ENCODE measurements at regions not wholly inside any gene's neighbourhood (a gene's known extent, or its start where the extent isn't known, plus 50 kb on each side); places are given as distances from the start of the nearest gene placed in this dataset.

- no peak for DNase-seq (ENCODE audit: extremely low read depth in 1 of 2, low read depth in 1 of 2)
Measured at GRCh38 chr11:80827781-80828180, 1387.0 kb upstream of the TENM4 start.

- no peak for DNase-seq (ENCODE audit: extremely low read depth in 1 of 2, low read depth in 1 of 2)
Measured at GRCh38 chr11:80826808-80827207, 1386.0 kb upstream of the TENM4 start.

- no peak for DNase-seq (ENCODE audit: extremely low read depth in 1 of 2, low read depth in 1 of 2)
Measured at GRCh38 chr11:80822308-80822707, 1381.5 kb upstream of the TENM4 start.

- DNase-seq (ENCODE audit: extremely low read depth in 1 of 2, low read depth in 1 of 2): no peak
Measured at GRCh38 chr11:80819271-80819670, 1378.4 kb upstream of the TENM4 start.

- no peak for DNase-seq (ENCODE audit: extremely low read depth in 1 of 2, low read depth in 1 of 2)
Measured at GRCh38 chr11:80816966-80817365, 1376.1 kb upstream of the TENM4 start.

- no peak for DNase-seq (ENCODE audit: extremely low read depth in 1 of 2, low read depth in 1 of 2)
Measured at GRCh38 chr11:80816454-80816847, 1375.6 kb upstream of the TENM4 start.

GRCh38 chr11:80815752-80816453, 1375.1 kb upstream of the TENM4 start:
- no peak for DNase-seq (ENCODE audit: extremely low read depth in 1 of 2, low read depth in 1 of 2)

- DNase-seq (ENCODE audit: extremely low read depth in 1 of 2, low read depth in 1 of 2): no peak
Measured at GRCh38 chr11:80814813-80815212, 1374.0 kb upstream of the TENM4 start.

GRCh38 chr11:80810695-80811094, 1369.9 kb upstream of the TENM4 start:
- DNase-seq (ENCODE audit: extremely low read depth in 1 of 2, low read depth in 1 of 2): no peak

GRCh38 chr11:80798174-80798573, 1357.3 kb upstream of the TENM4 start:
- DNase-seq (ENCODE audit: extremely low read depth in 1 of 2, low read depth in 1 of 2): no peak

GRCh38 chr11:80783561-80783960, 1342.7 kb upstream of the TENM4 start:
- no peak for DNase-seq (ENCODE audit: extremely low read depth in 1 of 2, low read depth in 1 of 2)

- no peak for DNase-seq (ENCODE audit: extremely low read depth in 1 of 2, low read depth in 1 of 2)
Measured at GRCh38 chr11:80782135-80782885, 1341.5 kb upstream of the TENM4 start.

- no peak for DNase-seq (ENCODE audit: extremely low read depth in 1 of 2, low read depth in 1 of 2)
Measured at GRCh38 chr11:80779905-80780605, 1339.2 kb upstream of the TENM4 start.

GRCh38 chr11:80778941-80779340, 1338.1 kb upstream of the TENM4 start:
- no peak for DNase-seq (ENCODE audit: extremely low read depth in 1 of 2, low read depth in 1 of 2)

- DNase-seq (ENCODE audit: extremely low read depth in 1 of 2, low read depth in 1 of 2): no peak
Measured at GRCh38 chr11:80778432-80778831, 1337.6 kb upstream of the TENM4 start.

- no peak for DNase-seq (ENCODE audit: extremely low read depth in 1 of 2, low read depth in 1 of 2)
Measured at GRCh38 chr11:80773919-80774318, 1333.1 kb upstream of the TENM4 start.

- DNase-seq (ENCODE audit: extremely low read depth in 1 of 2, low read depth in 1 of 2): no peak
Measured at GRCh38 chr11:80771017-80771416, 1330.2 kb upstream of the TENM4 start.

GRCh38 chr11:80758787-80759186, 1318.0 kb upstream of the TENM4 start:
- no peak for DNase-seq (ENCODE audit: extremely low read depth in 1 of 2, low read depth in 1 of 2)

- no peak for DNase-seq (ENCODE audit: extremely low read depth in 1 of 2, low read depth in 1 of 2)
Measured at GRCh38 chr11:80748207-80748925, 1307.5 kb upstream of the TENM4 start.

GRCh38 chr11:80746300-80746699, 1305.5 kb upstream of the TENM4 start:
- no peak for DNase-seq (ENCODE audit: extremely low read depth in 1 of 2, low read depth in 1 of 2)

GRCh38 chr11:80745416-80745815, 1304.6 kb upstream of the TENM4 start:
- no peak for DNase-seq (ENCODE audit: extremely low read depth in 1 of 2, low read depth in 1 of 2)

All from activated CD8-positive, alpha-beta memory T cell treated with anti-CD3 and anti-CD28 coated beads for 1 hour (primary cell).